GM12878 (cell line): ENCODE measurements at regions not wholly inside any gene's neighbourhood (a gene's known extent, or its start where the extent isn't known, plus 50 kb on each side); places are given as distances from the start of the nearest gene placed in this dataset.

Experiments used
- ATAC-seq: fragments of 200-7000 bp; cut with Tn5 transposase; 3 replicates; pipeline ENCODE4 v1.9.1; 2020; ENCODE audit warnings: mild to moderate bottlenecking, moderate library complexity
- BruUV-seq: library from RNA; stranded (reverse); fragments of 400-500 nt; replicated peaks from 2 replicates; lab custom pipeline; 2021; lab: Mats Ljungman, UMichigan
- CTCF ChIA-PET: fragments of 300-600 bp; sonication (Branson Sonifier 250); formaldehyde crosslinking; extraction: SDS; loops from one replicate; lab custom pipeline; 2021; ENCODE audit warnings: inconsistent platforms; lab: Yijun Ruan, JAX
- POLR2A ChIA-PET: fragments of 350-600 bp; formaldehyde crosslinking; extraction: SDS; loops from one replicate; lab custom pipeline; 2021; ENCODE audit warnings: inconsistent platforms; lab: Charles Lee
- RAD21 ChIA-PET: fragments of 300-600 bp; sonication (Branson Sonifier 250); formaldehyde crosslinking; loops from one replicate; lab custom pipeline; 2023; ENCODE audit warnings: antibody characterized with exemption; ENCODE audit not compliant: unreplicated experiment; lab: Charles Lee
- SMC1A ChIA-PET: fragments of 300-600 bp; sonication (Branson Sonifier 250); formaldehyde crosslinking; loops from one replicate; lab custom pipeline; 2023; ENCODE audit not compliant: unreplicated experiment, uncharacterized antibody; lab: Charles Lee
- DNase-seq: peaks from one replicate; pipeline ENCODE4 v3.0.0-alpha.2; 2011; ENCODE audit warnings: low read depth, low spot score
- FAIRE-seq: peaks from 3 replicates; lab custom pipeline; 2011; peaks lifted over from hg19 to GRCh38; lab: Jason Lieb, UNC
- H2AFZ ChIP-seq: 2 replicates; pipeline ENCODE4 v1.6.0; 2011; ENCODE audit warnings: low read depth, low read length, control low read depth; ENCODE audit not compliant: control insufficient read depth
- H3K27ac ChIP-seq: 2 replicates; pipeline ENCODE4 v1.5.1; 2011; ENCODE audit warnings: control low read depth; ENCODE audit not compliant: control insufficient read depth, insufficient read depth
- H3K27me3 ChIP-seq, 2 experiments: replicated peaks in 1 of 2; 2 replicates each; pipeline versions ENCODE4 v1.6.0 to v1.6.1; 2011; ENCODE audit warnings: low read length in 1 of 2; ENCODE audit not compliant: control insufficient read depth in 2 of 2, insufficient read depth in 2 of 2
- H3K36me3 ChIP-seq, 2 experiments: 2 replicates each; pipeline ENCODE4 v1.5.1; 2011; ENCODE audit warnings: low read length in 1 of 2; ENCODE audit not compliant: control insufficient read depth in 2 of 2, insufficient read depth in 2 of 2
- H3K4me1 ChIP-seq: 2 replicates; pipeline ENCODE4 v1.6.1; 2011; ENCODE audit warnings: mild to moderate bottlenecking, low read length, moderate library complexity, mixed read lengths; ENCODE audit not compliant: control insufficient read depth, insufficient read depth
- H3K4me2 ChIP-seq: 2 replicates; pipeline ENCODE4 v1.6.0; 2011; ENCODE audit warnings: control low read depth; ENCODE audit not compliant: control insufficient read depth, insufficient read depth
- H3K4me3 ChIP-seq: fragments of 200-600 bp; sonication (generic); 2 replicates; pipeline ENCODE4 v1.5.1; 2016
- H3K79me2 ChIP-seq: 2 replicates; pipeline ENCODE4 v1.6.0; 2011; ENCODE audit warnings: low read length; ENCODE audit not compliant: control insufficient read depth, insufficient read depth
- H3K9ac ChIP-seq: 2 replicates; pipeline ENCODE4 v1.8.0; 2011; ENCODE audit warnings: low read length, control low read depth, mixed read lengths; ENCODE audit not compliant: control insufficient read depth, insufficient read depth
- H3K9me3 ChIP-seq: replicated peaks from 3 replicates; pipeline ENCODE4 v1.5.1; 2011; ENCODE audit warnings: mild to moderate bottlenecking, low read length; ENCODE audit not compliant: control insufficient read depth, insufficient read depth
- H4K20me1 ChIP-seq: 2 replicates; pipeline ENCODE4 v1.6.0; 2011; ENCODE audit not compliant: control insufficient read depth, insufficient read depth
- E4F1 ChIP-seq: fragments of 450-650 bp; IDR thresholded peaks from 2 replicates; pipeline ENCODE4 v1.6.1; 2018; ENCODE audit warnings: borderline replicate concordance, mild to moderate bottlenecking; ENCODE audit not compliant: partially characterized antibody
- HDGF ChIP-seq: fragments of 450-650 bp; IDR thresholded peaks from 2 replicates; pipeline ENCODE4 v1.6.1; 2016; ENCODE audit warnings: antibody characterized with exemption
- MEF2A ChIP-seq: IDR thresholded peaks from 2 replicates; pipeline ENCODE4 v1.6.1; 2011; ENCODE audit warnings: low read depth, mild to moderate bottlenecking, low read length, moderate library complexity; ENCODE audit not compliant: insufficient read depth
- RBBP5 ChIP-seq: fragments of 200-600 bp; sonication (generic); conservative IDR thresholded peaks from 2 replicates; pipeline ENCODE4 v1.6.1; 2016
- SMAD1 ChIP-seq: fragments of 450-650 bp; IDR thresholded peaks from 2 replicates; pipeline ENCODE4 v1.6.1; 2018; ENCODE audit warnings: mild to moderate bottlenecking, low read depth; ENCODE audit not compliant: partially characterized antibody
- TAF1 ChIP-seq: IDR thresholded peaks from 2 replicates; pipeline ENCODE4 v1.6.1; 2011; ENCODE audit warnings: mild to moderate bottlenecking, low read depth, low read length, borderline replicate concordance
- USF1 ChIP-seq: IDR thresholded peaks from 2 replicates; pipeline ENCODE4 v1.6.1; 2011; ENCODE audit warnings: borderline replicate concordance, low read depth, mild to moderate bottlenecking, moderate library complexity, mixed read lengths, low read length; ENCODE audit not compliant: insufficient read depth; ENCODE audit errors: extremely low read length
- ZZZ3 ChIP-seq: IDR thresholded peaks from 2 replicates; pipeline ENCODE4 v1.6.1; 2011; ENCODE audit warnings: low read depth; ENCODE audit not compliant: control insufficient read depth, insufficient read length
- WGBS: methylation state at CpG from one replicate; pipeline ENCODE4 v1.1.6; 2016; ENCODE audit warnings: low lambda C conversion rate; ENCODE audit not compliant: insufficient replicate concordance, insufficient coverage; ENCODE audit errors: missing lambda C conversion rate; 5-methylcytosine and 5-hydroxymethylcytosine counted together
- in situ Hi-C: fragments of 300-500 bp; cut with MboI; formaldehyde crosslinking; loops from 9 replicates; pipeline ENCODE4 v1.14.3; 2018; ENCODE audit warnings: mixed read lengths
- intact Hi-C: fragments of 100-400 bp; cut with micrococcal nuclease; formaldehyde crosslinking; loops from one replicate; pipeline ENCODE4 v1.14.2; 2022; ENCODE audit not compliant: unreplicated experiment
- TF ChIP-seq, protein P1 (sequence below): fragments of 450-650 bp; IDR thresholded peaks from 2 replicates; pipeline ENCODE4 v1.6.1; 2016; ENCODE audit warnings: mild to moderate bottlenecking

GRCh38 chr4:112882286-112882685 lies 167.2 kb upstream of the ANK2 start:
- TF ChIP-seq, protein P1, sequence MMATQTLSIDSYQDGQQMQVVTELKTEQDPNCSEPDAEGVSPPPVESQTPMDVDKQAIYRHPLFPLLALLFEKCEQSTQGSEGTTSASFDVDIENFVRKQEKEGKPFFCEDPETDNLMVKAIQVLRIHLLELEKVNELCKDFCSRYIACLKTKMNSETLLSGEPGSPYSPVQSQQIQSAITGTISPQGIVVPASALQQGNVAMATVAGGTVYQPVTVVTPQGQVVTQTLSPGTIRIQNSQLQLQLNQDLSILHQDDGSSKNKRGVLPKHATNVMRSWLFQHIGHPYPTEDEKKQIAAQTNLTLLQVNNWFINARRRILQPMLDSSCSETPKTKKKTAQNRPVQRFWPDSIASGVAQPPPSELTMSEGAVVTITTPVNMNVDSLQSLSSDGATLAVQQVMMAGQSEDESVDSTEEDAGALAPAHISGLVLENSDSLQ: no peak
- TF ChIP-seq ZZZ3: no peak
- no peak for TF ChIP-seq RBBP5
- no peak for TF ChIP-seq E4F1
- no peak for TF ChIP-seq USF1
- no peak for TF ChIP-seq HDGF
- TF ChIP-seq TAF1: no peak
- TF ChIP-seq SMAD1: no peak
- TF ChIP-seq MEF2A: no peak
- no peak for DNase-seq
- Histone ChIP-seq H3K36me3 (no peaks in the 10 kb centered on the region), H3K9me3 (no peaks in the 10 kb centered on the region), H3K4me3 (no peak overlapping the region), H3K27me3 (no peaks in the 10 kb centered on the region), H3K79me2 (no peaks in the 10 kb centered on the region), H3K4me2 (no peak overlapping the region), H3K4me1 (no peaks in the 10 kb centered on the region; the same call in 1 of the 2 replicates), H3K9ac (no peak overlapping the region), H4K20me1 (no peaks in the 10 kb centered on the region), H2AFZ (no peak overlapping the region), H3K27ac (no peak overlapping the region)
- POLR2A ChIA-PET: interaction anchor here (0.5 to 1.6 kb wide), 2 partner anchors 12 to 101 kb away, joined by 3 to 5 read pairs; no protein-coding TSS in a partner anchor
- SMC1A ChIA-PET: no interaction called here
- BruUV-seq: no TSS peak
- RAD21 ChIA-PET: no interaction called here
- in situ Hi-C loops (no loop called here), intact Hi-C loops (no loop called here)
- WGBS: 64% methylated on average over 4 of the region's 4 CpGs
- no peak for FAIRE-seq
- CTCF ChIA-PET: interaction anchor here (0.8 kb wide), 1 partner anchor 12 kb away, joined by 3 read pairs; no protein-coding TSS in a partner anchor
- ATAC-seq: no peak
